Hematopoietic multipotent progenitor cell treated with erythropoietin and hydrocortisone succinate and interleukin-3 and kit ligand, for 6 days (in vitro differentiated cells): ENCODE measurements at regions not wholly inside any gene's neighbourhood (a gene's known extent, or its start where the extent isn't known, plus 50 kb on each side); places are given as distances from the start of the nearest gene placed in this dataset.
"Not testable (repeated sequence)": the region's sequence is repeated elsewhere in the genome, so short reads cannot be mapped to it uniquely, and the experiment has no call there.

Source experiments
- DNase-seq: peaks from one replicate; pipeline ENCODE4 v3.0.0-alpha.2; 2015

DNA sequence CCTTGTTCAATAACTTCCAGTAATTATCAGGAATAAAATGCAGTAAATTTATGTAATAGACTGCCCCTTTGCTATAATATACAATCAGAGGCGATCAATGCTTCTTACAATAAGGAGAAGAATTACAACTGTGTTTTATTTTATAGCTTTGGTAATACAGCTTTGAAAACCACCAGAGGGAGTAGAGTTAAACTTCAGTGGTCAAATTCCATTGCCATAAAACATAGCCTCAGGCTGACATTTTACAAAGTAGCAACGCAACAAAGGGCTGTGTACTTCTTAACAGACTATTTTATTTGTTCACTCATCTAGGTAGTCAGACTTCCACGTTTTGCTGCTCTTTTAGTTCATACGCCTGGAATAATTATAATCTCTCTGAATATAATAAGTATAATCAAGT lies 58.5 kb downstream of the TEX13C start:
- DNase-seq = peak; percentile 27

DNA sequence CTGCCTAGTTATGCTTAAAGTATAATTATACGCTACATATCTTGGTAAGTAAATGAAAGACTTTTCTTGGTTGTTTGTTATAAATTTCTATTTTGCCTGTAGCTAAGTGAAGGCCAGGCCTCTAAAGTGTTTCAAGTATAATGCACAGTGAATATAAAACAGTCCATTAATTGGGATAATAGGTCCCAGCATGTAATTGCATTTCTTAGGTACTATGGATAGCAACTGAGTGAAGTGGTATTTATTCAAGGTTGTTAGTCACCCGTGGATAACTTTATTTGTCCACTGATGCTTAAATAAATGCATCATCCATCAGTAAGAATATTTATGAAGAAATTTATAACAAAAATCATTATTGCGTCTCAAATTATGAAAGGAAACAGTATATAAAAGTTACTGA lies 59.1 kb downstream of the TEX13C start:
- DNase-seq = no peak

DNA sequence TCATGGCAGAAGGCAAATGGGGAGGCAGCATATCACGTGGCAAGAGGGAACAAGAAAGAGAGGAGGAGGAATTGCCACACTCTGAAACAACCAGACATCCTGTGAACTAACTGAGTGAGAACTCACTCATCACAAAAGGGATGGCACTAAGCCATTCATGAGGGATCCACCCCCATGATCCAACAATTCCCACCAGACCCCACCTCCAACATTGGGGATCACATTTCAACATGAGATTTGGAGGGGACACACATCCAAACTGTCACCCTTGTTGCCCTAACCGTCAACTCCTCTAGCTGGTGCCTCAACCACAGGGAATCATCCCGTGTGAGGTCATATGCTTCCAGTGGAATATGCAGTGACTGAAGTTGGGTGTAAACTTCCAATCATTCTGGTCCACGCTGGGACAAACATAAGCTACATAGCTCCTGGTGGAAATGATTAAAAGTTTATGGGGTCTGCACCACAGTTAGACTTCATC lies 62.5 kb downstream of the TEX13C start:
- no peak for DNase-seq

DNA sequence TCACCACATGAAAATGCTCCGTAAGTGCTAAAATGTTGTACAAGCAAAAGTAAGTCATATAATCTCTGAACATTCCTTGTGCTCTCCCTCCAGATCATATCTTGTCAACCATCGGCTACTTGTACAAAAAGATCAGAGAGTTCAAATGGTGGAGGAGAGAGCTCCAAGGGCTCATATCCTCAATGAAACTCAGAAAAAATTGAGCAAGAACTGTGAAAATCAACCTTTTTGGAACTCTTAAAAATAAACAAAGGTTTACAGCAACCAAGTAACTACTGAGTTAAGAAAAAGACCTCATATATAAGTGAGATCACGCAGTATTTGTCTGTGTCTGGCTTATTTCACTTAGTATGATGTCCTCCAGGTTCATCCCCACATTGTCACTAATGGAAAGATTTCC lies 63.2 kb downstream of the TEX13C start:
- DNase-seq = no peak

DNA sequence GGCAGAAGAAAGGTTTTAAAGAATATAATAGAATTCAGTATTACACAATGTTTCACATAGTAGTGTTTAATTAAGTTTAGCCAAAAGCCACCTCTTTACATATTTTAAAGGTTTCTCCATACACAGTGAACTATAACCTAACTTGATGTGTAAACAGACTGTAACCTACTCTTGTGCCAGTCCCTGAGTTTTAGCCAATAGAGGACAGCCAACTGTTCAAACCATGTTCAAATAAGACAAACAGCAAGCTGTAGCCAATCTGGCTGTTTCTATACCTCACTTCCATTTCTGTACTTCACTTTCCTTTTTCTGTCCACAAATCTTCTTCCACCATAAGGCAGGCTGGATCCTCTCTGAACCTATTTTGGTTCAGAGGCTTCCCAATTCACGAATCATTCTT lies 65.2 kb downstream of the TEX13C start:
- DNase-seq = no peak

DNA sequence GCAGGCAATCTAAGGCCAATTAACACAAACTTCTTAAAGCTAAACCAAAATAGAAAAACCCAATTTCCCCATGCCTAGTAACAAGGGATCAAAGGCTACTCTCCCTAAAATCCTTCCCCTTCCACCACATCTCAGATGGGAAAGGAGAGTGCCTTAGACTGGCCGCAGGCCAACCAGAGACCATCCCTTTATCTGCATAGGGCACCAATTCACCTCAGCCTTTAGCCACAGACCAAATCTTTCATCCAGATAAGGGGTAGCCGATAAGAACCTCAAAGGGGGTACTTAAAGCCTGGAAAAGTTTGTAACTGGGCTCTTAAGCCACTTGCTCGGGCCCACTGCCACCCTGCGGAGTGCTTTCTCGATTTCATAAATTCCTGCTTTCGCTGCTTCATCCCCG lies 68.3 kb downstream of the TEX13C start:
- DNase-seq = no peak

DNA sequence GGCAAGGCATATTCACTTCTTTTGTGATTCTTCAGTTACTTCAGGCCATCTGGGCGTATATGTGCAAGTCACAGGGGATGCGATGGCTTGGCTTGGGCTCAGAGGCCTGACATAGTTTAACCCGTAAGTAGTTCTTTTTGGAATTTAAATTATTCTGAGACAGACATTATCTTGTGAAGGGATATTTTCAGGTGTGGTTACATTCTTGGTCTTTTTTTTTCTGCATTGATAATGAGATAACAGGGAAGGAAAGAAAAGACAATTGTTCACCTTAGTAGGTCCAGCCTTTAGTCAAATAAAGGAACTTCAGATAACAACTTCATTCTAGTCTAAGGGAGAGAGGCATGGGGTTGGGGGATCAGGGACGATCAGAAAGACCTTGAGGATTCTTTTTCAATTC lies 74.8 kb downstream of the TEX13C start:
- DNase-seq = no peak

DNA sequence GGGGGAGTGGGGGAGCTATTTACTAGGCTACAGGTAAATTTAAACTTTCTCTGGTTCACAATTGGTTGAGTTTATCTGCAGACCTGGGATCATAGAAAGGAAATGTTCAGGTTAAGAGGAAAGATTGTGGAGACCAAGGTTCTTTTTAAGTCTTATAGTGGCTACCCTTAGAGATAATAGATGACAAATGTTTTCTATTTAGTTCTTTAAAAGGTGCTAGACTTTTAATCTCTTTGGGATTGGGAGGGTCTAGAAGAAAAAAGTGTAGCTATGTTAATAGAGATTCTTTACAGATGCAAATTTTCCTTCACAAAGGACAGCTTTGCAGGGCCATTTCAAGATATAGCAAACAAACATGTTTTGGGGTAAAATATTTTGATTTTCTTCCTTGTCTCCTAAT lies 76.0 kb downstream of the TEX13C start:
- DNase-seq = no peak

DNA sequence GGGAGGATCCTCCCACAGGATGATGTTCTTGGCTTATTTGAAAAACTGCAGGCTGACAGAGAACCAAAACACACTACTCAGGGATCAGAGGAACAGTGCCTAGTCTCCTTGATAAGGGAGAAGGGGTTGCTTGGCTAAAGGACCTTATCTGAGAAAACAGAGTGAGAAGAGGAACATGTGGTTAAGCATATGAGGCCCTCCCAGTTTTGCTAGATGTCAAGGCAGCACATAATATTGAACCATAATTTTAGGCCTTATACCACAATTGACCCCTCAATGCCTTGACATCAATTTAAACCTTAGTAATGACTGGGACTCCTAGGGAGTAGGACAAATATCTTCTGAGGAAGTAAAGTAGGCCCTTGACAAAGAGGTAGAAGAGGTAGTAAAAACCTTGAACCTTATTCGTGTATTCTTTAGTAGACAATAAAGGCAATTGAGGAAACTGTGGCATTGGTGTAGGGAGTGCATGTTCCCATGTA lies 79.3 kb downstream of the TEX13C start:
- DNase-seq = peak; percentile 92

DNA sequence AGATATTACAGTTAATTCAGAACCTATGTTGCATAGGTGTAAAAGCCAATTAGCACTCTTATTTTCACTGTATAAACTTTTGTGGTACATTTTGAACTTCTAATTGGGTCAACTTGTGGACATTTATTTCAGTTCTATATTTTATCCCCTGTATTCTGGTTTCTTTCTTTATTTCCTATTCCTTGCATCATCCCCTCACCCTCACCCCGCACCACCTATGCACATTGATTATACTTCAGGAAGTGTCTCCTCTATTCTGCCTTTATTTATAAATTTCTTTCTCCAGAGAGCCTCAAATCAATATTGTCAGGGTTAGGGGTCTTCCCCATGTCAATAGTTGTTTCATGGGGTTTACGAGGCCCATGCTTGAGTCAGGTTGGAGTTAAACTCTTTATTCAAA lies 83.1 kb downstream of the TEX13C start:
- DNase-seq = no peak

DNA sequence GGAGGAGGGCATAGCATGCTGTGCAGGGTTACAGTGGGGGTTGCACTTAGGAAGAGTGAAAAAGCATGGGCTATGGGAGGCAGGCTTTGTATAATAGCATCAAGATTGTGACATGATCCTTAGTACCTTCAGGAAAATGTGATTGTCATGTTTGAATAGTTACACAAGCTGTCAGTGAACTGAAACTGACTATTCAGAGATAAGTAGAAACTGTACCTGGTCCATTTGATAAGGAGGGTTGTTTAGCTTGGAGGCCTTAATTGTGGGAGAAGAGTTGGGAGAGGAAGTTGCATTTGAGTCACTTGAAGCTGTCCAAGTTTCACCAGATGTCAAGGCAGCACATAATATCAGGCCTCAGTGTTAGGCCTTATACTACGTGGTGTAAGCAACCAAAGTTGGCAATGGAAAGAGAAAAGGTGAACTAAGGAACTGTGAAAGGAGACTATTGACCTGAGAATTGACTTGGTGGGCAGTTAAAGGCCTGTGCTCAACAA lies 85.0 kb downstream of the TEX13C start:
- peak; percentile 84 for DNase-seq

DNA sequence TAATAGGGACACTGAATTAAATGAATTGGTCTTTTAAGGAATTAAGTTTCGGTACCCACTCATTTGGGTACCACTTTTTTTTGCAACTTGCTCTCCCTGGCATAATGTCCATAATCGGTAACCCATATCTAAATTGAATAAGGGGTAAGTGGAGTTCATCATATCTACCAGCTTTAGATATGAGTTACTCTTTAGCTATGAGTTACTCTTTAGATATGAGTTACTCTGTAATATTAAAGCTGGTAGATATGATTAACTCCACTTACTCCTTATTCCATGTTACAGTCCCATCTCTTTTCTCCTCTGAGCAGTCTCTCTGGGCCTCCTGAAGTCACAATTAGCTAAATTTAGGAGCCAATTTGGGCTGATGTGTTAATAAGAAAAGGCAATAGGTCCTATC lies 85.7 kb downstream of the TEX13C start:
- DNase-seq = no peak

DNA sequence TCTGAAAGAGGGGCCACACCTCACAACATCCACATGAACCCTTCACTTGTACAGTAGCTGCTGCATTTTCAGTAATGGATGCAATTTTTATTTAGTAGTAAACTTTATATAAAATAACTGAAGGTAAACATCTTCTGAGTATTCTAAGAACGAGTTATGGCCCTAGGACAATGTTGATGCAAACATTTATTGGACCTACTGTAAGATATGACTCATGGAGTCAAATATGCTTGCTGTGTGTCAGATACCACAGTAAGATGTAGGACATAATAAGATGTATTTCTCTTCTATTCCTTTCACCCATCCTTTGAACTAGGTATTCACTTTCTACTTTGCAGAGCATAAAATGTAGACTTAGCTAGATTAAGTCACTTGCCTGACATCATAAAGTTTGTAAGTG lies 87.6 kb downstream of the TEX13C start:
- DNase-seq = no peak

DNA sequence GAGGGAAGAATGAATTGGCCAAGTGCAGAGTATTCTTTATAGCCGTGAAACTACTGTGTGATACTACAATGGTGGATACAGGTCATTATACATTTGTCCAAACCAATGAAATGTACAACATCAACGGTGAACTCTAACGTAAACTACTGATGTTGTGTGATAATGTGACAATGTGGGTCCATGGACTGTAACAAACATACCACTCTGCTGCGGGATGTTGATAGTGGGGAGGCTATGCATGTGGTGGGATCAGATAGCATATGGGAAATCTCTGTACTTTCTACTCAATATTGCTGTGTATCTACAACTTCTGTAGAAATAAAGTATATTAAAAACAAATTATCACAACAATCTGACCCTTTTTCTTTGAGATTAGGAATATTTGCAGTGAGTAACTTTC lies 101.1 kb downstream of the TEX13C start:
- DNase-seq = no peak

DNA sequence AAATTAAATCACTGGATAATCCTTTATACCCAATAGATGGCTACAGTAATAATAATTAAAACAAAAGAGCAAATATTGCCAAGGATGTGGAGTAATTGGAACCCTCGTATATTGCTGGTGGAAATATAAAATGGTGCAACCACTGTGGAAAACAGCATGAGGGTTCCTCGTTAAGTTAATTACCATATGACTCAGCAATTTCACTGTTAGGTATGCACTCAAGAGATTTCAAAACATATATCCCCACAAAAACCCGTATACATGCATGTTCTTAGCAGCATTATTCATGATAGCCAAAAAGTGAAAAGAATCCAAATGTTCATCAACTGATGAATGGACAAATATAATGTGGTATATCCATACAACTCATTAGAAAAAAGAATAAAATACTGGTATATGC lies 103.3 kb downstream of the TEX13C start:
- no peak for DNase-seq

DNA sequence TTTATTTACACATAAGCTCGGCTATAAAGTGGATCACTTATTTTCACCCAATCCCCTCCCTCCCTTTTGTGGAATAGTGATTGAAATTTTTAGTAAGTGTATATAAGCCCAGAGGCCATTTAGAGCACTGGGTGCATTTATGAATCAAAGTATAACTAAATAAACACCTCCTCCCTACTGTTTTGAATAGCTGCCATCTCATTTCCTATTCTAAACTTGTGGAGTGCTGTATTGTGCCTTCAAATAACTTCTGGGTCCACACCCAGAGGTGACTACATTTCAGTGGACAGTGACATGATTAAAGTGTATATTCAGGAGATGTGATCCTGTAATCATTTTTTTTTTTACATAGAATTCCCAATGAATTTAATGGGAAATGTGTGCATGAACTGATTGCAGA lies 104.9 kb downstream of the TEX13C start:
- no peak for DNase-seq

DNA sequence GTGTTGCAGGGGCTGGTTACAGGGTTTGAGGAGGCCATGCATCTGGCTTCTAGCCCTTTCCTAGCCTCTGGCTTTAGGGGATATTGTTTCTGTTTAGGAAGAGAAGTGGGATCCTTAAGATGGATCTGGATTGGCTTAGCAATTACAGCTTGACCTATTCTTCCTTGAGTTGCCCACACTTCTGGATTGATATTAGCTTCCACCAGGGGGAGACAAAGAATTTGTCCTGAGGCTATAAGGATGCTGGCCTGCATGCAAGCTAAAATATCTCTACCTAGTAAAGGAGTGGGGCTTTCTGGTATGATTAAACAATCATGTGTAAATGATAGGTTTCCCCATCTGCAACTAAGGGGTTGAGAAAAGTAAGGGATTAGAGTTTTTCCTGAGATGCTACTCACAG lies 117.2 kb downstream of the TEX13C start:
- peak; percentile 58 for DNase-seq

DNA sequence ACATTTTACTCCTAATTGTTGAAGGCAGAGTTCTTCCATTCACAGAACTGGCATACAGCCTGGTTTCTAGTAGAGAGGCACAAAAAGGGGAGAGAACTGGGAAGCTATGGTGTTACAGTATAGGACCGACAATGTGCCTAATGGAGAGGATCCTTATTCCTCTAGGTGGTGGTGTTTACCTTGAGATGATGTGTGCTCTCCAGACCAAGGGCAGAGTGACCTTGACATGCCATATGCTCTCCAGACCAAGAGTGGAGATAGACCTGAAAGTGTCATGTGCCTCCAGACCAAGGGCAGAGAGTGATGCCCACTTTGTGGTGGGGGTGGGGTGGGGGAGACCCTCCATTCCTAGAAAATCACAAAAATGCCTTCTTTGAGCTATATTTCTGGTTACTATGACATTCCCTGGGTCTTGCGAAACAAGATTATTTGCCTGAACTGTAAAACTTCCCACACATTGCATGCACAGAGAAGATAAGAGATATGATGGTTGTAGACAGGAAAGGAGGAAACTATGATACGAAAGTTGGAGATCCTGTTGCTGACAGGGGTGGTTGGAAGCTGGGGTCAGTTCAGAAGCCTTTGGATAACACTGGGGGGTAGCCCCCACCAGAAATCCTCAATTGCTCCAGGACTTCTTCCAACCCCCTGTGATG lies 119.7 kb downstream of the TEX13C start:
- peak; percentile 36 for DNase-seq

DNA sequence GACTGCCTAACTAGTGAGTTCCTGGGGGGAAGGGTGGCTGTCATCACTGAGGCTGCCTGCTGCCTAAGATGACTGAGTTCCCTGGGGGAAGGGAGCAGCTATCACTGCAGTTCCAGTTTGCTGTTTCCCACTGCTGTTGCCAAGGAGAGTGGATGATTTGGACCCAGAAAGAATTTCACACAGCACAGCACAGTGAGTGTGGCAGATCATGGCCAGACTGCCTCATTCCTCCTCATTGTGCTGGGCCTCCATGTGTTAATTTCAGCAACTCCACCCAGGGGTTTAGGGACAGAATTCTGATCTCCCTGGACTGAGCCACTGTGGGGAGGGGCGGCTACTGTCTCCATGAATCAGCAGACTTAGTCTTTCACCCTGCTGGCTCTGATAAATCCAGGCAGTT lies 125.0 kb downstream of the TEX13C start:
- no peak for DNase-seq

DNA sequence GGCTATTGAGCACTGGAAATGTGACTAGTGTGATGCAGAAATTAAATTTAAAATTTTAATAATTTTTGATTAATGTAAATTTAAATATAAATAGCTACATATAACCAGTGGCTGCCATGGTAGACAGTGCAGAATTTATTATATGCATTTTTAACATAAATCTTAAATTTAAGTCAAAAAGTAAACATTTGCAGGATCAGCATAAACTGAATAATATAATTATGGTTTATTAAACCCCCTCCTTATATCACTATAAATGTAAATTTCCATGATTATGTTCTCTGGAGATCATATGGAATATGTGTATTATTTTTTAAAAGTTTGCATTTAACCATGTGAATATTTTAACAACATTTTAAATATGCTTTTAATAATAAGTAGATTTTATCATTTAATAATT lies 155.8 kb downstream of the TEX13C start:
- no peak for DNase-seq

DNA sequence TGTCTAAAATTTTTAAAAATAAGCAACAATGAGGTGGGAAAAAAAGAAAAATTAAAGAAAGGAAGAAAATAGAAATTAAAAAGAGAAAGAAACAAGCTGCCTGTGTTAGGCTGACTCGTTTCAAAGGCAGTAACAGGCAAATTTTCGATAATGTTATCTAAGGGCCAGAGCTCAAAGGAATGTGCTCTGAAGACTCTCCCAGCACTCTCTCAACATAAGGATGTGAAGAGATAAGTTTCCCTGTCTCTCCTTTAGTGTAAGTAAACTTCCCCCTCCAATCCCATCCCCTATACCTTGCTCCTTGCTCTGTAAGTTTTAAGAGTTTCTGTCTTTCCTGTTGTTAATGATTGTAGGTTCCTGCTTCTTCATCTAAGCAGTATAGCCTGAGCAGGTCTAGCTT lies 172.8 kb downstream of the TEX13C start:
- DNase-seq = no peak

DNA sequence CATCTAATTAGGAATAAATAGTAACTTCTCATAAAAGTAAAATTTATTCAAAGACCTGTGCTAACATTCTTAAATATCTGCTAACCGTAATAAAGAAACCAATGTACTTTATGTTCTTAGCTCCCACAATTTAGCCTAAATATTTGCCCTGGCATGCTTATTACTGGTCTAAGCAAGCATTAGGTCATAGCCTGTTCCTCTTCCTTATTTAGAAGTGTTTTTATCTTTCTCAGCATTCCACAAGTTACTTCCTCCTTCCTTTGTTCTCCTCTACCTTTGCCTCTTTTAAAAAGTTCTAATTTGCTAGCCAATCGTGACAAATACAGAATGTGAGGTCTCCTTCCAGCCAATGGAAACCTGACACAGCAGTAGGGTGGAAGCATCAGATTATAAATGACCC lies 173.3 kb downstream of the TEX13C start:
- DNase-seq = not testable (repeated sequence)

DNA sequence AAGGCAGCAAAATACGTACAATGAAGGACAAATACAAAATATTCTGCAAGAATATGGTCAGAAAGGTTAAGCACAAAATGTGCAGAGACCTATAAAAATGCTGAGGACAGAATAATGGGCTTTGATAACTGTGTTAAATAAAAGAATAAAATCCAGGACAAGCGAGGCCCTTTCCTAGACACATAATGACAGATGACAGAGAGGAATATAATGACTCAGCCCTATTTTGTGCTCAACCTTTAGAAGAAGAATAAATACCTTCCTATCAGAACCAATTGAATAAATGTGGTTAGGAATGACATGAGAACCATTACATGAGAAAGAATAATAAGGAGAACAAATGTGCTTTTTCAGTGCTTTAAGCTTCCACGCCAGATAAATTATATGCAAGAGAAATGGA lies 178.0 kb downstream of the TEX13C start:
- DNase-seq = no peak

DNA sequence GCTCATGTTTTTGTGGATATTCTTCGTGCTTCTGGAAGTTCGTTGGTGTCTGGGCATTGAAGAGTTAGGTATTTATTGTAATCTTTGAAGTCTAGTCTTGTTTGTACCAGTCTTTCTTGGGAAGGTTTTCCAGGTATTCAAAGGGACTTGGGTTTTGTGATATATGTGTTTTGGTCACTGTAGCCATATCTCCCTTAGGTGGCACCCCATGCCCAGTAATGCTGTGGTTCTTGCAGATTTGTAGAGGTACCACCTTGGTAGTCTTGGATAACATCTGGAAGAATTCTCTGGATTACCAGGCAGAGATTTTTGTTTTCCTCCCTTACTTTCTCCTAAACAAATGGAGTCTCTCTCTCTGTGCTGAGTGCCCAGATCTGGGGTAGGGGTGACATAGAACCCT lies 184.1 kb downstream of the TEX13C start:
- DNase-seq = no peak

DNA sequence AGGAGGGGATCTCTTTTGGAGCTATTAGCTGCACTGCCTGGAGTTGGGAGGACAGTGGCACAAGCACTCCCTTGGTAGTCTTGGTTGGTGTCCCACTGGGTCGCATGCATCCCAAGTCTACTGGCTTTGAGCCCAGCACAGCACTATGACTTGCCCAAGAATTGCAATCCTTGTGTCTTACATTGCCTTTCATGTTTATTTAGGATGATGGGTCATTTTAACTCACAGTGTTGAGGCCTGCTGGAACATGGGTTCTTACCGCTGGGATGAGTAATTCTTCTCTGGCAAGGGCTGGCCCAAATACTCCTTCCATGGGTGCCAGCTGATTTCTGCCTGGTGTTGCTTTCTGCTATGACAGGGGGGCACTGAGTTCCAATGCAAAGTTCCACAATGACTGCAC lies 185.5 kb downstream of the TEX13C start:
- DNase-seq = no peak
